GM23338 (cell line): ENCODE measurements at regions not wholly inside any gene's neighbourhood (a gene's known extent, or its start where the extent isn't known, plus 50 kb on each side); places are given as distances from the start of the nearest gene placed in this dataset.

Source experiments
- ATAC-seq: fragments of 200-7000 bp; cut with Tn5 transposase; 3 replicates; pipeline ENCODE4 v1.9.1; 2020
- DNase-seq: peaks from one replicate; pipeline ENCODE4 v3.0.0-alpha.2; 2015; ENCODE audit warnings: low spot score
- H2AFZ ChIP-seq: fragments of 200-600 bp; sonication (generic); 2 replicates; pipeline ENCODE4 v1.8.0; 2016; ENCODE audit warnings: antibody characterized with exemption, mild to moderate bottlenecking, moderate library complexity
- H3F3A ChIP-seq: fragments of 200-600 bp; sonication (generic); replicated peaks from 2 replicates; pipeline ENCODE4 v1.8.0; 2017; ENCODE audit warnings: antibody characterized with exemption, mixed run types, low read depth
- H3K27ac ChIP-seq: fragments of 200-600 bp; sonication (generic); 2 replicates; pipeline ENCODE4 v1.6.1; 2016; ENCODE audit warnings: low read depth
- H3K27me3 ChIP-seq: fragments of 200-600 bp; sonication (generic); 2 replicates; pipeline ENCODE4 v1.8.0; 2016; ENCODE audit warnings: mild to moderate bottlenecking, mixed run types, moderate library complexity; ENCODE audit not compliant: insufficient read depth
- H3K36me3 ChIP-seq: fragments of 200-600 bp; sonication (generic); 2 replicates; pipeline ENCODE4 v1.8.0; 2016; ENCODE audit warnings: mild to moderate bottlenecking; ENCODE audit not compliant: insufficient read depth
- H3K4me1 ChIP-seq: fragments of 200-600 bp; sonication (generic); 2 replicates; pipeline ENCODE4 v1.8.0; 2016; ENCODE audit warnings: mild to moderate bottlenecking, moderate library complexity; ENCODE audit not compliant: insufficient read depth
- H3K4me2 ChIP-seq: fragments of 200-600 bp; sonication (generic); 2 replicates; pipeline ENCODE4 v1.7.1; 2017; ENCODE audit warnings: mixed run types
- H3K4me3 ChIP-seq: fragments of 200-600 bp; sonication (generic); 2 replicates; pipeline ENCODE4 v1.6.1; 2016; ENCODE audit warnings: mixed run types
- H3K79me2 ChIP-seq: fragments of 200-600 bp; sonication (generic); replicated peaks from 2 replicates; pipeline ENCODE4 v1.8.0; 2017; ENCODE audit warnings: mild to moderate bottlenecking; ENCODE audit not compliant: insufficient read depth
- H3K9me2 ChIP-seq: fragments of 200-600 bp; sonication (generic); 2 replicates; pipeline ENCODE4 v1.8.0; 2017; ENCODE audit not compliant: insufficient read depth
- H4K20me1 ChIP-seq: fragments of 200-600 bp; sonication (generic); replicated peaks from 2 replicates; pipeline ENCODE4 v1.8.0; 2017; ENCODE audit warnings: mild to moderate bottlenecking; ENCODE audit not compliant: insufficient read depth
- H3K27ac Mint-ChIP-seq: 2 replicates; pipeline ENCODE4 v1.8.0; 2020; ENCODE audit warnings: inconsistent platforms, mild to moderate bottlenecking, moderate library complexity, mixed read lengths
- H3K27me3 Mint-ChIP-seq: 3 replicates; pipeline ENCODE4 v1.8.0; 2022; ENCODE audit warnings: low read depth, mild to moderate bottlenecking, moderate library complexity, mixed read lengths, inconsistent platforms; ENCODE audit not compliant: insufficient read depth, poor library complexity
- H3K36me3 Mint-ChIP-seq: 3 replicates; pipeline ENCODE4 v1.8.0; 2021; ENCODE audit warnings: low read depth, mild to moderate bottlenecking, inconsistent platforms, moderate library complexity, mixed read lengths
- H3K4me1 Mint-ChIP-seq: 3 replicates; pipeline ENCODE4 v1.8.0; 2020; ENCODE audit warnings: mild to moderate bottlenecking, inconsistent platforms, mixed read lengths
- H3K4me3 Mint-ChIP-seq: 3 replicates; pipeline ENCODE4 v1.8.0; 2021; ENCODE audit warnings: moderate library complexity, mild to moderate bottlenecking, inconsistent platforms, mixed read lengths
- H3K9me3 Mint-ChIP-seq: 3 replicates; pipeline ENCODE4 v1.8.0; 2020; ENCODE audit warnings: moderate library complexity, mild to moderate bottlenecking, inconsistent platforms, mixed read lengths
- CREB1 ChIP-seq: fragments of 250-450 bp; sonication (Bioruptor Pico); IDR thresholded peaks from 2 replicates; pipeline ENCODE4 v1.5.0; 2020; ENCODE audit warnings: low read depth, mild to moderate bottlenecking, moderate library complexity
- CTCF ChIP-seq, 2 experiments: fragments of 200-600 bp in 1 of 2; sonication (generic) in 1 of 2; conservative IDR thresholded peaks; 2 replicates each; pipeline versions ENCODE4 v1.5.1 to v1.6.1; 2016 to 2017; ENCODE audit warnings: antibody characterized with exemption in 2 of 2, low read depth in 2 of 2, mild to moderate bottlenecking in 2 of 2, moderate library complexity in 1 of 2
- EZH2 ChIP-seq: fragments of 200-600 bp; sonication (generic); IDR thresholded peaks from one replicate; pipeline ENCODE4 v1.8.0; 2017; ENCODE audit warnings: antibody characterized with exemption, mild to moderate bottlenecking, low read depth; ENCODE audit not compliant: unreplicated experiment
- EZH2phosphoT487 ChIP-seq: fragments of 200-600 bp; sonication (generic); IDR thresholded peaks from one replicate; pipeline ENCODE4 v1.8.1; 2018; ENCODE audit warnings: antibody characterized with exemption; ENCODE audit not compliant: unreplicated experiment
- JUNB ChIP-seq: IDR thresholded peaks from one replicate; pipeline ENCODE4 v1.6.1; 2016; ENCODE audit warnings: antibody characterized with exemption; ENCODE audit not compliant: unreplicated experiment
- NANOG ChIP-seq: IDR thresholded peaks from 2 replicates; pipeline ENCODE4 v1.6.1; 2016; ENCODE audit warnings: antibody characterized with exemption, borderline replicate concordance
- POLR2AphosphoS5 ChIP-seq: IDR thresholded peaks from 2 replicates; pipeline ENCODE4 v1.6.1; 2016; ENCODE audit warnings: antibody characterized with exemption, low read depth
- REST ChIP-seq: IDR thresholded peaks from one replicate; pipeline ENCODE4 v1.6.1; 2018; ENCODE audit warnings: antibody characterized with exemption; ENCODE audit not compliant: unreplicated experiment
- STAT1 ChIP-seq: IDR thresholded peaks from one replicate; pipeline ENCODE4 v1.6.1; 2016; ENCODE audit warnings: antibody characterized with exemption; ENCODE audit not compliant: unreplicated experiment
- ZNF114 ChIP-seq: fragments of 250-450 bp; sonication (Bioruptor Pico); IDR thresholded peaks from 2 replicates; pipeline ENCODE4 v1.5.0; 2020; ENCODE audit warnings: mild to moderate bottlenecking, moderate library complexity
- ZNF331 ChIP-seq: fragments of 250-450 bp; sonication (Bioruptor Pico); IDR thresholded peaks from 2 replicates; pipeline ENCODE4 v1.5.0; 2020; ENCODE audit warnings: low read depth, mild to moderate bottlenecking, moderate library complexity
- ZNF462 ChIP-seq: fragments of 250-450 bp; sonication (Bioruptor Pico); IDR thresholded peaks from 2 replicates; pipeline ENCODE4 v1.5.0; 2020; ENCODE audit warnings: mild to moderate bottlenecking, moderate library complexity
- TF ChIP-seq, protein P1 (sequence below): IDR thresholded peaks from 2 replicates; pipeline ENCODE4 v1.6.1; 2016; ENCODE audit warnings: antibody characterized with exemption

- TF ChIP-seq ZNF462 (CRISPR knock-in tag) (no peak), EZH2phosphoT487 (no peak), EZH2 (no peak), CREB1 (CRISPR knock-in tag) (no peak), POLR2AphosphoS5 (no peak), CTCF (conservative IDR thresholded peaks at IDR 0.05; ENCODE audit: low read depth in 2 of 2) (no peak)
These were observed 136.9 kb upstream of the FOXF1 start (continued) for GRCh38 chr16:86373276-86373901.

GRCh38 chr16:86374603-86375130 is 135.7 kb upstream of the FOXF1 start:
- H3K27ac Mint-ChIP-seq, result no peak overlapping the region
- no peak for ATAC-seq
- H3K27ac ChIP-seq, result no peak overlapping the region
- H3K4me1 ChIP-seq, result no peaks in the 10 kb centered on the region
- no peaks in the 10 kb centered on the region for H3K79me2 ChIP-seq
- peaks cover 6% of the 10 kb centered on the region for H3K4me1 Mint-ChIP-seq
- H3K4me3 Mint-ChIP-seq, result no peak overlapping the region
- no peak for DNase-seq
- peaks cover 12% of the 10 kb centered on the region for H3K27me3 Mint-ChIP-seq
- H4K20me1 ChIP-seq, result no peaks in the 10 kb centered on the region
- no peaks in the 10 kb centered on the region for H3F3A ChIP-seq
- H3K4me2 ChIP-seq, result no peak overlapping the region
- no peaks in the 10 kb centered on the region for H3K9me2 ChIP-seq
- H3K36me3 Mint-ChIP-seq, result no peaks in the 10 kb centered on the region
- H3K9me3 Mint-ChIP-seq, result peaks cover 6% of the 10 kb centered on the region
- H2AFZ ChIP-seq, result no peak overlapping the region
- H3K27me3 ChIP-seq, result no peaks in the 10 kb centered on the region
- no peak overlapping the region for H3K4me3 ChIP-seq
- no peaks in the 10 kb centered on the region for H3K36me3 ChIP-seq
- TF ChIP-seq STAT1 (no peak), JUNB (no peak), ZNF114 (CRISPR knock-in tag) (no peak), EZH2 (no peak), ZNF331 (CRISPR knock-in tag) (no peak), POLR2AphosphoS5 (no peak), REST (no peak), NANOG (no peak)
- TF ChIP-seq, protein P1, sequence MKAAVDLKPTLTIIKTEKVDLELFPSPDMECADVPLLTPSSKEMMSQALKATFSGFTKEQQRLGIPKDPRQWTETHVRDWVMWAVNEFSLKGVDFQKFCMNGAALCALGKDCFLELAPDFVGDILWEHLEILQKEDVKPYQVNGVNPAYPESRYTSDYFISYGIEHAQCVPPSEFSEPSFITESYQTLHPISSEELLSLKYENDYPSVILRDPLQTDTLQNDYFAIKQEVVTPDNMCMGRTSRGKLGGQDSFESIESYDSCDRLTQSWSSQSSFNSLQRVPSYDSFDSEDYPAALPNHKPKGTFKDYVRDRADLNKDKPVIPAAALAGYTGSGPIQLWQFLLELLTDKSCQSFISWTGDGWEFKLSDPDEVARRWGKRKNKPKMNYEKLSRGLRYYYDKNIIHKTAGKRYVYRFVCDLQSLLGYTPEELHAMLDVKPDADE, result no peak
